ENCODE measurements at regions not wholly inside any gene's neighbourhood (a gene's known extent, or its start where the extent isn't known, plus 50 kb on each side); places are given as distances from the start of the nearest gene placed in this dataset.

DNA sequence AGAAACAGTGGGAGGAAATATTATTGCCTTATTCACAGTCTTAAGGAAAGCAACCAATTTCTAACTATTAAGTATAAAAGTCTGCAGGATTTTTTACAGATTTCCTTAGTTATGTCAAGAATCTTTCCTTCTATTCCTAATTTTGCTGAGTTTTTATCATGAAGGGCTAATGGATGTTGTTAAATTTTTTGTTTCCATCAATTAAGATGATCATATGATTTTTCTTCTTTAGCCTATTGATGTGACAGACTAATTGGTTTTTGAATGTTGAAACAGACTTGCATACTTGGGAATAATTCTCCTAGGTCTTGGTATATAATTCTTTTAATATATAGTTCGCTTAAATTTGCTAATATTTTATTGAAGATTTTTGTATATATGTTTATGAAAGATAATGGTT is 569.1 kb upstream of the KCND2 start:
- H3K4me3 ChIP-seq (ENCODE audit: low read length), result no peak overlapping the region
- TF ChIP-seq, protein P1, sequence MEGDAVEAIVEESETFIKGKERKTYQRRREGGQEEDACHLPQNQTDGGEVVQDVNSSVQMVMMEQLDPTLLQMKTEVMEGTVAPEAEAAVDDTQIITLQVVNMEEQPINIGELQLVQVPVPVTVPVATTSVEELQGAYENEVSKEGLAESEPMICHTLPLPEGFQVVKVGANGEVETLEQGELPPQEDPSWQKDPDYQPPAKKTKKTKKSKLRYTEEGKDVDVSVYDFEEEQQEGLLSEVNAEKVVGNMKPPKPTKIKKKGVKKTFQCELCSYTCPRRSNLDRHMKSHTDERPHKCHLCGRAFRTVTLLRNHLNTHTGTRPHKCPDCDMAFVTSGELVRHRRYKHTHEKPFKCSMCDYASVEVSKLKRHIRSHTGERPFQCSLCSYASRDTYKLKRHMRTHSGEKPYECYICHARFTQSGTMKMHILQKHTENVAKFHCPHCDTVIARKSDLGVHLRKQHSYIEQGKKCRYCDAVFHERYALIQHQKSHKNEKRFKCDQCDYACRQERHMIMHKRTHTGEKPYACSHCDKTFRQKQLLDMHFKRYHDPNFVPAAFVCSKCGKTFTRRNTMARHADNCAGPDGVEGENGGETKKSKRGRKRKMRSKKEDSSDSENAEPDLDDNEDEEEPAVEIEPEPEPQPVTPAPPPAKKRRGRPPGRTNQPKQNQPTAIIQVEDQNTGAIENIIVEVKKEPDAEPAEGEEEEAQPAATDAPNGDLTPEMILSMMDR (conservative IDR thresholded peaks at IDR 0.05; ENCODE audit: low read depth, low read length), result no peak
- no peak for DNase-seq (ENCODE audit: low read depth)

GRCh38 chr7:119706608-119707007 is 566.4 kb upstream of the KCND2 start:
- DNase-seq (ENCODE audit: low read depth), result no peak
- TF ChIP-seq, protein P1 (conservative IDR thresholded peaks at IDR 0.05; ENCODE audit: low read depth, low read length), result no peak
- H3K4me3 ChIP-seq (ENCODE audit: low read length), result no peak overlapping the region

DNA sequence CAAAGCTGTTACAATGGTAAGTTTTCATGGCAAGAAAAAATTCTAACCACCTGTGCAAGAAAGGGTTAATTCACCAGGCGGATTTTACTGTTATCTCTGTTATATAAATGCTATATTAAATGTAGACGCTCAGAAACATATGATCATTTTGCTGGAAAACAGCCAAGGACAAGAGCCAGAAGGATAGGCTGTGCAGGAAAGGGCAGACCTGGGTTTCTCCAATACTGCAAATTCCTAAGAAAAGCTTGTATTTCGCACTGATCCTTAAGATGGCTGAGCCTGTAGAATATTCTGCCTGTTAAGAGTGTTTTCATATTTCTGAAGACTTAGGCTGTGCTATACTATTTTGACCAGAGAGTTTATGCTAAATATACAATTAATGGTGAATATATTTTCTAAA is 564.1 kb upstream of the KCND2 start:
- DNase-seq (ENCODE audit: low read depth), result no peak
- TF ChIP-seq, protein P1 (conservative IDR thresholded peaks at IDR 0.05; ENCODE audit: low read depth, low read length), result no peak

DNA sequence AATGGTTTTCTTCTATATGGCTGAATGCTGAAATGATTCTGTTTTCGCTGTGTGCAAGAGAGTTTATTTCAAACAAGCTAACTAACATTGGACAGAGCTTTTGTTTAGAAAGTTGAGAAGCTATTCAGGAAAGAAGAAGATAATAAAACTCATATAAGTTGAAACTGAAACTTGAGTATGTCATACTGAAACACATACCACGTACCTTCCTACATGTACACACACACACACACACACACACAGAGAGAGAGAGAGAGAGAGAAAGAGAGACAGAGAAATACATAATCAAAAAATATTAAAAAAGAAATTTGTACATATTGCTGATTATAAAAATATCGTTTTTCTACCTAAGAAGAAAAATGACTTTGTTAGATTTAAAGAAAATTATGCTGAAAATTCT is 561.9 kb upstream of the KCND2 start:
- TF ChIP-seq, protein P1 (conservative IDR thresholded peaks at IDR 0.05; ENCODE audit: low read depth, low read length), result no peak
- DNase-seq (ENCODE audit: low read depth), result no peak
- H3K4me3 ChIP-seq (ENCODE audit: low read length), result no peak overlapping the region

More for the DNA sequence above, 564.1 kb upstream of the KCND2 start:
- no peak overlapping the region for H3K4me3 ChIP-seq (ENCODE audit: low read length)

- H3K4me3 ChIP-seq (ENCODE audit: low read length), result no peak overlapping the region
- TF ChIP-seq, protein P1 (conservative IDR thresholded peaks at IDR 0.05; ENCODE audit: low read depth, low read length), result no peak
- no peak for DNase-seq (ENCODE audit: low read depth)
These were observed 560.0 kb upstream of the KCND2 start for GRCh38 chr7:119712886-119713462.

- TF ChIP-seq, protein P1 (conservative IDR thresholded peaks at IDR 0.05; ENCODE audit: low read depth, low read length), result no peak
- DNase-seq (ENCODE audit: low read depth), result no peak
- H3K4me3 ChIP-seq (ENCODE audit: low read length), result no peak overlapping the region
These were observed 559.4 kb upstream of the KCND2 start for GRCh38 chr7:119713606-119714005.

- peak; percentile 50 for DNase-seq (ENCODE audit: low read depth)
- TF ChIP-seq, protein P1 (conservative IDR thresholded peaks at IDR 0.05; ENCODE audit: low read depth, low read length), result no peak
- no peak overlapping the region for H3K4me3 ChIP-seq (ENCODE audit: low read length)
These were observed 552.4 kb upstream of the KCND2 start for GRCh38 chr7:119720541-119720940.

Measured in retinal pigment epithelial cell (primary cell).